ENCODE measurements at regions not wholly inside any gene's neighbourhood (a gene's known extent, or its start where the extent isn't known, plus 50 kb on each side); places are given as distances from the start of the nearest gene placed in this dataset.
"Not testable (repeated sequence)": the region's sequence is repeated elsewhere in the genome, so short reads cannot be mapped to it uniquely, and the experiment has no call there.

DNA sequence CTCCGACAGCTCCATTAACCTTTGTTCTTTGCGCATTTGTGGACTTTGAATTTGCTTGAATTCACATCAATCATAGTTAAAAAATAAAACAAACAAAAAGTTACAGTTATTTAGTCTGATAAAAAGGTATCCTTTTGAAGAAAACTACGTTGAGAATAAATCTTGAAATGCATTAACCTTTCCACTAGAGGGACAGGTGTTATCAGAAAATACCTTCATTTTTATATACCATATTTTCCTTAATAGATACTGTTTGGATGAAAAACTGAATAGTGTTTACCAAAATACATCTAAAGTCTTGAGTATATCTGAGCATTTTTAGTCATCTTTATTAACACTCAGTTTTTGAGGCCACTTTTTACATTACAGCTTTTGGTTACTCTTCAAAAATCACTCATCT is 371.9 kb downstream of the ZWINT start:
- H3K9me3 ChIP-seq = no peaks in the 10 kb centered on the region
- TF ChIP-seq, protein P1, sequence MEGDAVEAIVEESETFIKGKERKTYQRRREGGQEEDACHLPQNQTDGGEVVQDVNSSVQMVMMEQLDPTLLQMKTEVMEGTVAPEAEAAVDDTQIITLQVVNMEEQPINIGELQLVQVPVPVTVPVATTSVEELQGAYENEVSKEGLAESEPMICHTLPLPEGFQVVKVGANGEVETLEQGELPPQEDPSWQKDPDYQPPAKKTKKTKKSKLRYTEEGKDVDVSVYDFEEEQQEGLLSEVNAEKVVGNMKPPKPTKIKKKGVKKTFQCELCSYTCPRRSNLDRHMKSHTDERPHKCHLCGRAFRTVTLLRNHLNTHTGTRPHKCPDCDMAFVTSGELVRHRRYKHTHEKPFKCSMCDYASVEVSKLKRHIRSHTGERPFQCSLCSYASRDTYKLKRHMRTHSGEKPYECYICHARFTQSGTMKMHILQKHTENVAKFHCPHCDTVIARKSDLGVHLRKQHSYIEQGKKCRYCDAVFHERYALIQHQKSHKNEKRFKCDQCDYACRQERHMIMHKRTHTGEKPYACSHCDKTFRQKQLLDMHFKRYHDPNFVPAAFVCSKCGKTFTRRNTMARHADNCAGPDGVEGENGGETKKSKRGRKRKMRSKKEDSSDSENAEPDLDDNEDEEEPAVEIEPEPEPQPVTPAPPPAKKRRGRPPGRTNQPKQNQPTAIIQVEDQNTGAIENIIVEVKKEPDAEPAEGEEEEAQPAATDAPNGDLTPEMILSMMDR (IDR thresholded peaks at IDR 0.05) = no peak
- DNase-seq (ENCODE audit: low spot score) (no peak), ATAC-seq (ENCODE audit: insufficient number of reproducible peaks, low FRiP score, low read depth) (no peak)
- no peak overlapping the region for H3K27ac ChIP-seq
- H3K4me1 ChIP-seq (ENCODE audit: control insufficient read depth in 1 of 2, low read depth in 2 of 2) = no peaks in the 10 kb centered on the region
- no peaks in the 10 kb centered on the region for H3K27me3 ChIP-seq (replicated peaks; ENCODE audit: insufficient read depth)
- no peaks in the 10 kb centered on the region for H3K36me3 ChIP-seq
- no peak overlapping the region for H3K4me3 ChIP-seq

DNA sequence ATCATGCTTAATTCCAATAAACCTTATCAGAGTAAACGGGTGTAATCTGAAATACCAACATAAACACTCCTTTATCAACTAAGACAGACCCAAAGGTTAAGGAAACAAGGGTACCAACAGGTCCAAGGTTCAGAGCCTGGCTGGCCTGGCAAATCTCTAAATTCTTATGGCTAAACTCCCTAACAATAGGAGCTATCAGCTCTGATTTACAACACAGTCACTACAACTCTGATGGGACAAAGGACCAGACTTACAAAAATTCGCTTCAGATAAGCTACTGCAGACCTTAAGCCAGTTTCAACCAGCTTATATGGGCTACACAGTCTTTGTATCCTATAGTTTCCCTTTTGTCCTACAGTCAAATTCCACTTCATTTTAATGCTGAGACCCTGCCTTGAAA is 381.9 kb downstream of the ZWINT start:
- Histone ChIP-seq H3K36me3 (no peaks in the 10 kb centered on the region), H3K9me3 (no peaks in the 10 kb centered on the region), H3K4me3 (no peak overlapping the region), H3K27ac (no peak overlapping the region), H3K27me3 (replicated peaks; ENCODE audit: insufficient read depth) (no peaks in the 10 kb centered on the region), H3K4me1 (ENCODE audit: control insufficient read depth in 1 of 2, low read depth in 2 of 2) (no peaks in the 10 kb centered on the region)
- ATAC-seq (ENCODE audit: insufficient number of reproducible peaks, low FRiP score, low read depth) (no peak), DNase-seq (ENCODE audit: low spot score) (no peak)
- TF ChIP-seq, protein P1 (IDR thresholded peaks at IDR 0.05) = no peak

DNA sequence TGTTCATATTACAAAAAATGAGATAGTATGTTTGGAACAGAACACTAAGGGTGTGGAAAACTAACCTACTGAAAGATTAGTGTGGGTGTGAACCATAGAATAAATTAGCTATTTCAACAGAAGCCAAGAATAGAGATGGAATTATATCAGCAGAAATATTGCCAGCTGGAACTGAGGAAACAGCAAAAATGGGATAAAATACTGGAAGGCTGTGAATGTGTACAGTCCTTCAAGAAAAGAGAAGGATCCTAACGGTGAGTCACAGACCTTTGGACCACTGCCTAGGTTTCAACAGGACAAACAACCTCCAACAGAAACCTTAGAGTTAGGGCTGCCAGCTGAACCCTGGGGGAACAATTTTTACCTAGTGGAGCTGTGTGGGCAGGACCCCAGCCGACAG is 395.0 kb downstream of the ZWINT start:
- Histone ChIP-seq H3K27ac (no peak overlapping the region), H3K27me3 (replicated peaks; ENCODE audit: insufficient read depth) (no peaks in the 10 kb centered on the region), H3K4me1 (ENCODE audit: control insufficient read depth in 1 of 2, low read depth in 2 of 2) (no peaks in the 10 kb centered on the region), H3K36me3 (no peaks in the 10 kb centered on the region), H3K9me3 (no peaks in the 10 kb centered on the region), H3K4me3 (no peak overlapping the region)
- TF ChIP-seq, protein P1 (IDR thresholded peaks at IDR 0.05) = no peak
- ATAC-seq (ENCODE audit: insufficient number of reproducible peaks, low FRiP score, low read depth) = no peak
- no peak for DNase-seq (ENCODE audit: low spot score)

DNA sequence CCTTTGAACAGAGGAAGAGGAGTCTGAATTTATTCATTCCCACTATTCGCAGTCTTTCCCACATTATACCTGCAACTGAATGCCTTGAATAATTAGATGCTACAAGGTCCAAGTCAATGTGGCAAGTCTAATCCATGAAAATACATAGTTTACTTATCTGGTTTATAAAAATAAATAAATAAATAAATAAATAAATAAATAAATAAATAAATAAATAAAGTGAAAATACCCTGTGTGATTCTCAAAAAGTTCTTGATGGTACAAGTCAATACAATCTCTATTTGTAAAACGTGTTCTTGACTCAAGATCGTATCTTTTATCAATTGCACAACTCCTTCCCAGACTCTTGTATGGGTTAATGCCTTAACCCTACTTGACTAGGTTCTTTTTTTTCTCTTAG is 417.7 kb downstream of the ZWINT start:
- no peaks in the 10 kb centered on the region for H3K4me1 ChIP-seq (ENCODE audit: control insufficient read depth in 1 of 2, low read depth in 2 of 2)
- no peaks in the 10 kb centered on the region for H3K36me3 ChIP-seq
- H3K27ac ChIP-seq = no peak overlapping the region
- no peak overlapping the region for H3K4me3 ChIP-seq
- TF ChIP-seq, protein P1 (IDR thresholded peaks at IDR 0.05) = no peak
- H3K27me3 ChIP-seq (replicated peaks; ENCODE audit: insufficient read depth) = no peaks in the 10 kb centered on the region
- no peaks in the 10 kb centered on the region for H3K9me3 ChIP-seq
- DNase-seq (ENCODE audit: low spot score) (no peak), ATAC-seq (ENCODE audit: insufficient number of reproducible peaks, low FRiP score, low read depth) (no peak)

DNA sequence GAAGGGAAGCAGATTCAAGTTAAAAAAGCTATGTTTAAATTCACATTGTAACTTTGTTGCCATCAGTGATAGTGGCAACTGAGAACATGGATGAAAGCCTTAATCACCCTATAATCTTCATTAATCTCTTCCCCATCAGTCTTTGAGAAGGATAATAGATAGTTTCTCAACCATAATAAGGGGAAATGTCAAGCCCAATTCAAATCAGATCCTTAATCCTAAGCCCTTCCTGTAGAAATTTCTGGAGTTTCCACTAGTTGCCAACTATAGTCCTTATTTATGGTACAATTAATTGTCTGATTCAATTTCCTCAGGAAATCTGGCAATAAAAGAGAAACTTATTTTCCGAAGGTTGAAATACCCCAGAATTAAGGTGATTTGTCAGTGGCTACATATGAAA is 431.8 kb downstream of the ZWINT start:
- ATAC-seq (ENCODE audit: insufficient number of reproducible peaks, low FRiP score, low read depth) = no peak
- DNase-seq (ENCODE audit: low spot score) = no peak

DNA sequence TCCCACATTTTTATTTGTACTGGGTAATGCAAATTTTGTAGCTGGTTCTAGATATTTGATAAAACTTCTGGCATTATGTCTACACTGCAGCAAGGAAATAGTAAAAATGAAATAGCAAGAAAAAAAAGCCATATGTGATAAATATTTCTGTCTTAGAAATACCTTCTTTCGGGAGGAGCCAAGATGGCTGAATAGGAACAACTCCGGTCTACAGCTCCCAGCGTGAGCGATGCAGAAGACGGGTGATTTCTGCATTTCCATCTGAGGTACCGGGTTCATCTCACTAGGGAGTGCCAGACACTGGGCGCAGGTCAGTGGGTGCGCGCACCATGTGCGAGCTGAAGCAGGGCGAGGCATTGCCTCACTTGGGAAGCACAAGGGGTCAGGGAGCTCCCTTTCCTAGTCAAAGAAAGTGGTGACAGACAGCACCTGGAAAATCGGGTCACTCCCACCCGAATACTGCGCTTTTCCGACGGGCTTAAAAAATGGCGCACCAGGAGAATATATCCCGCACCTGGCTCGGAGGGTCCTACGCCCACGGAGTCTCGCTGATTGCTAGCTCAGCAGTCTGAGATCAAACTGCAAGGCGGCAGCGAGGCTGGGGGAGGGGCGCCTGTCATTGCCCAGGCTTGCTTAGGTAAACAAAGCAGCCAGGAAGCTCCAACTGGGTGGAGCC is 461.4 kb downstream of the ZWINT start:
- H3K36me3 ChIP-seq; ATAC-seq (ENCODE audit: insufficient number of reproducible peaks, low FRiP score, low read depth); H3K9me3 ChIP-seq; H3K27ac ChIP-seq; H3K4me3 ChIP-seq; H3K27me3 ChIP-seq (replicated peaks; ENCODE audit: insufficient read depth); DNase-seq (ENCODE audit: low spot score); H3K4me1 ChIP-seq (ENCODE audit: control insufficient read depth in 1 of 2, low read depth in 2 of 2): not testable (repeated sequence)

More for the DNA sequence above, 431.8 kb downstream of the ZWINT start:
- Histone ChIP-seq H3K27me3 (replicated peaks; ENCODE audit: insufficient read depth) (no peaks in the 10 kb centered on the region), H3K4me1 (ENCODE audit: control insufficient read depth in 1 of 2, low read depth in 2 of 2) (no peaks in the 10 kb centered on the region), H3K36me3 (no peaks in the 10 kb centered on the region), H3K4me3 (no peak overlapping the region), H3K9me3 (no peaks in the 10 kb centered on the region), H3K27ac (no peak overlapping the region)
- TF ChIP-seq, protein P1 (IDR thresholded peaks at IDR 0.05) = no peak
